Neuronal stem cell (in vitro differentiated cells): ENCODE measurements at regions not wholly inside any gene's neighbourhood (a gene's known extent, or its start where the extent isn't known, plus 50 kb on each side); places are given as distances from the start of the nearest gene placed in this dataset.

ENCODE experiments used
- DNase-seq: peaks from one replicate; pipeline ENCODE4 v3.0.0-alpha.2; 2013; ENCODE audit warnings: low spot score
- H2AFZ ChIP-seq: one replicate; pipeline ENCODE4 v1.6.1; 2013; ENCODE audit warnings: mild to moderate bottlenecking, low read length, inconsistent platforms
- H2AK5ac ChIP-seq: 2 replicates; pipeline ENCODE4 v1.6.1; 2013; ENCODE audit warnings: low read depth, mild to moderate bottlenecking, inconsistent platforms, low read length, moderate library complexity, mixed read lengths
- H2BK120ac ChIP-seq: 2 replicates; pipeline ENCODE4 v1.6.1; 2013; ENCODE audit warnings: low read depth, mild to moderate bottlenecking, inconsistent platforms, low read length, moderate library complexity, mixed read lengths
- H2BK12ac ChIP-seq: one replicate; pipeline ENCODE4 v1.6.1; 2013; ENCODE audit warnings: low read length, inconsistent platforms
- H2BK15ac ChIP-seq: 2 replicates; pipeline ENCODE4 v1.6.1; 2013; ENCODE audit warnings: mild to moderate bottlenecking, low read length, inconsistent platforms, mixed read lengths
- H2BK5ac ChIP-seq: one replicate; pipeline ENCODE4 v1.6.1; 2013; ENCODE audit warnings: inconsistent platforms, mild to moderate bottlenecking, low read length, moderate library complexity
- H3K14ac ChIP-seq: one replicate; pipeline ENCODE4 v1.6.1; 2013; ENCODE audit warnings: low read length, inconsistent platforms
- H3K18ac ChIP-seq: 2 replicates; pipeline ENCODE4 v1.6.1; 2013; ENCODE audit warnings: low read length, inconsistent platforms
- H3K23ac ChIP-seq: 2 replicates; pipeline ENCODE4 v1.6.1; 2013; ENCODE audit warnings: low read depth, mild to moderate bottlenecking, mixed read lengths, low read length, inconsistent platforms; ENCODE audit not compliant: poor library complexity
- H3K27ac ChIP-seq: replicated peaks from 3 replicates; pipeline ENCODE4 v1.5.1; 2013; ENCODE audit warnings: low read length, inconsistent platforms
- H3K27me3 ChIP-seq, 3 experiments: 2 replicates each; pipeline ENCODE4 v1.6.1; 2013; ENCODE audit warnings: low read length in 3 of 3, mild to moderate bottlenecking in 2 of 3, inconsistent platforms in 1 of 3, low read depth in 1 of 3, mixed read lengths in 1 of 3, moderate library complexity in 1 of 3; ENCODE audit not compliant: control insufficient read depth in 3 of 3, insufficient read depth in 3 of 3
- H3K36me3 ChIP-seq, 2 donors: replicated peaks in 1 of 2; 2 replicates each; pipeline ENCODE4 v1.6.1; 2013; ENCODE audit warnings: low read length in 2 of 2; ENCODE audit not compliant: control insufficient read depth in 2 of 2, insufficient read depth in 2 of 2
- H3K4ac ChIP-seq: 2 replicates; pipeline ENCODE4 v1.6.1; 2013; ENCODE audit warnings: inconsistent platforms, mild to moderate bottlenecking, low read length, moderate library complexity
- H3K4me1 ChIP-seq, 2 donors: 1 replicate in 1 of 2; 2 replicates in 1 of 2; pipeline ENCODE4 v1.6.1; 2013; ENCODE audit warnings: low read length in 2 of 2, low read depth in 1 of 2; ENCODE audit not compliant: control insufficient read depth in 2 of 2, insufficient read depth in 1 of 2
- H3K4me2 ChIP-seq: one replicate; pipeline ENCODE4 v1.6.1; 2013; ENCODE audit warnings: mild to moderate bottlenecking, low read length, inconsistent platforms; ENCODE audit not compliant: insufficient read depth, poor library complexity, severe bottlenecking
- H3K4me3 ChIP-seq, 2 donors: 2 replicates each; pipeline ENCODE4 v1.5.1; 2013; ENCODE audit warnings: low read length in 2 of 2, mild to moderate bottlenecking in 2 of 2, inconsistent platforms in 1 of 2, moderate library complexity in 1 of 2
- H3K79me1 ChIP-seq: one replicate; pipeline ENCODE4 v1.6.1; 2013; ENCODE audit warnings: low read depth, mild to moderate bottlenecking, inconsistent platforms, low read length, moderate library complexity
- H3K9ac ChIP-seq: one replicate; pipeline ENCODE4 v1.6.1; 2013; ENCODE audit warnings: mild to moderate bottlenecking, low read depth, low read length, inconsistent platforms; ENCODE audit not compliant: poor library complexity
- H3K9me3 ChIP-seq, 2 donors: replicated peaks in 1 of 2; 2 replicates each; pipeline versions ENCODE3 to v1.6.1; 2013; ENCODE audit warnings: low read length in 2 of 2, mild to moderate bottlenecking in 2 of 2, inconsistent platforms in 1 of 2, low read depth in 1 of 2, mixed read lengths in 1 of 2, moderate library complexity in 1 of 2; ENCODE audit not compliant: control insufficient read depth in 2 of 2, insufficient read depth in 1 of 2
- H4K8ac ChIP-seq: one replicate; pipeline ENCODE4 v1.6.1; 2013; ENCODE audit warnings: low read depth, mild to moderate bottlenecking, inconsistent platforms, low read length, moderate library complexity
- H4K91ac ChIP-seq: one replicate; pipeline ENCODE4 v1.6.1; 2013; ENCODE audit warnings: low read length, low read depth, mild to moderate bottlenecking, inconsistent platforms; ENCODE audit not compliant: poor library complexity
- WGBS, 2 donors: extraction: QIAGEN DNeasy Blood & Tissue Kit; methylation state at CpG; one replicate each; pipeline ENCODE4 v1.1.7; 2013; ENCODE audit warnings: missing lambda C conversion rate in 2 of 2, mixed read lengths in 1 of 2; ENCODE audit not compliant: insufficient read length in 2 of 2, insufficient replicate concordance in 1 of 2; ENCODE audit errors: extremely low coverage in 2 of 2; 5-methylcytosine and 5-hydroxymethylcytosine counted together

- peaks cover 0 to 2% of the 10 kb centered on the region in 2 donors for H3K4me1 ChIP-seq
- no peak overlapping the region for H3K4me2 ChIP-seq
- no peak for DNase-seq
- no peak overlapping the region for H3K27ac ChIP-seq
- H2BK15ac ChIP-seq = no peak overlapping the region
- no peak overlapping the region for H3K4ac ChIP-seq
- H2BK12ac ChIP-seq = no peak overlapping the region
- no peak overlapping the region for H4K8ac ChIP-seq
- H2BK120ac ChIP-seq = no peak overlapping the region
- H3K23ac ChIP-seq = no peak overlapping the region
- H3K27me3 ChIP-seq = no peaks in the 10 kb centered on the region
- H2AFZ ChIP-seq = peak overlapping the region; percentile 42
- whole genome bisulfite sequencing, 2 donors = no CpG with 5 or more reads among the region's 5 CpGs
- no peak overlapping the region for H3K4me3 ChIP-seq
- H3K79me1 ChIP-seq = no peaks in the 10 kb centered on the region
- no peak overlapping the region for H3K18ac ChIP-seq
- H3K9ac ChIP-seq = no peak overlapping the region
- peaks cover 0 to under 1% of the 10 kb centered on the region in 2 donors for H3K9me3 ChIP-seq
- H4K91ac ChIP-seq = no peak overlapping the region
- H2BK5ac ChIP-seq = no peak overlapping the region
- no peak overlapping the region for H2AK5ac ChIP-seq
- H3K36me3 ChIP-seq = no peaks in the 10 kb centered on the region
- no peak overlapping the region for H3K14ac ChIP-seq
Measured at GRCh38 chr6:23454080-23454976, 671.7 kb upstream of the NRSN1 start.

- Histone ChIP-seq H2BK5ac (no peak overlapping the region), H2AFZ (no peak overlapping the region), H3K14ac (no peak overlapping the region), H3K4me3 (no peak overlapping the region), H2BK15ac (no peak overlapping the region), H4K8ac (no peak overlapping the region), H3K9ac (no peak overlapping the region), H3K36me3 (no peaks in the 10 kb centered on the region), H3K27ac (no peak overlapping the region), H3K4ac (no peak overlapping the region), H2BK120ac (no peak overlapping the region), H3K4me2 (no peak overlapping the region), H3K79me1 (no peaks in the 10 kb centered on the region), H2BK12ac (no peak overlapping the region), H4K91ac (no peak overlapping the region), H3K9me3 (no peaks in the 10 kb centered on the region), H3K4me1 (peaks cover 0 to 2% of the 10 kb centered on the region in 2 donors), H2AK5ac (no peak overlapping the region), H3K23ac (no peak overlapping the region), H3K18ac (no peak overlapping the region), H3K27me3 (no peaks in the 10 kb centered on the region)
- no peak for DNase-seq
- WGBS, 2 donors = no CpG with 5 or more reads among the region's 2 CpGs
Measured at GRCh38 chr6:23455754-23456153, 670.3 kb upstream of the NRSN1 start.

- H3K4me1 ChIP-seq = peaks cover 0 to 2% of the 10 kb centered on the region in 2 donors
- H3K4ac ChIP-seq = no peak overlapping the region
- H3K27me3 ChIP-seq = no peaks in the 10 kb centered on the region
- no peaks in the 10 kb centered on the region for H3K79me1 ChIP-seq
- no peak overlapping the region for H3K4me3 ChIP-seq
- no peak overlapping the region for H4K91ac ChIP-seq
- H2AFZ ChIP-seq = no peak overlapping the region
- no peak overlapping the region for H3K27ac ChIP-seq
- H3K14ac ChIP-seq = no peak overlapping the region
- no peak for DNase-seq
- H3K9ac ChIP-seq = no peak overlapping the region
- no peak overlapping the region for H3K18ac ChIP-seq
- no peak overlapping the region for H2BK12ac ChIP-seq
- no peak overlapping the region for H2BK5ac ChIP-seq
- no peak overlapping the region for H2BK120ac ChIP-seq
- H3K4me2 ChIP-seq = no peak overlapping the region
- H3K36me3 ChIP-seq = no peaks in the 10 kb centered on the region
- H4K8ac ChIP-seq = no peak overlapping the region
- H2BK15ac ChIP-seq = no peak overlapping the region
- no peak overlapping the region for H2AK5ac ChIP-seq
- no peaks in the 10 kb centered on the region for H3K9me3 ChIP-seq
- no peak overlapping the region for H3K23ac ChIP-seq
Measured at GRCh38 chr6:23456396-23456795, 669.6 kb upstream of the NRSN1 start.

- Histone ChIP-seq H3K9ac (no peak overlapping the region), H3K4me1 (peaks cover 0 to 2% of the 10 kb centered on the region in 2 donors), H3K23ac (no peak overlapping the region), H2BK12ac (no peak overlapping the region), H3K79me1 (no peaks in the 10 kb centered on the region), H2BK5ac (no peak overlapping the region), H3K18ac (no peak overlapping the region), H2AFZ (no peak overlapping the region), H3K4me3 (no peak overlapping the region), H3K27ac (no peak overlapping the region), H3K27me3 (no peaks in the 10 kb centered on the region), H3K4ac (no peak overlapping the region), H2BK15ac (no peak overlapping the region), H4K91ac (no peak overlapping the region), H4K8ac (no peak overlapping the region), H3K9me3 (peaks cover 0 to 4% of the 10 kb centered on the region in 2 donors), H3K14ac (no peak overlapping the region), H3K36me3 (no peaks in the 10 kb centered on the region), H2AK5ac (no peak overlapping the region), H2BK120ac (no peak overlapping the region), H3K4me2 (no peak overlapping the region)
- WGBS, 2 donors = no CpG with 5 or more reads among the region's 2 CpGs
- DNase-seq = no peak
Measured at GRCh38 chr6:23457321-23457720, 668.7 kb upstream of the NRSN1 start.
